Breast epithelium (tissue), 4 donors: ENCODE measurements at regions not wholly inside any gene's neighbourhood (a gene's known extent, or its start where the extent isn't known, plus 50 kb on each side); places are given as distances from the start of the nearest gene placed in this dataset.

ENCODE experiments used
- DNase-seq, 2 donors: peaks; one replicate each; pipeline ENCODE4 v3.0.0-alpha.2; 2019; ENCODE audit warnings: low spot score in 2 of 2
- H3K27ac ChIP-seq, 2 donors: fragments of 200-600 bp; sonication (generic) in 1 of 2; one replicate each; pipeline ENCODE4 v1.5.1; 2016 to 2019; ENCODE audit warnings: mild to moderate bottlenecking in 1 of 2
- H3K27me3 ChIP-seq, 2 donors: fragments of 200-600 bp; sonication (generic) in 1 of 2; one replicate each; pipeline versions ENCODE4 v1.5.1 to v1.6.0; 2017 to 2019; ENCODE audit warnings: control low read depth in 1 of 2, mild to moderate bottlenecking in 1 of 2
- H3K36me3 ChIP-seq: fragments of 200-600 bp; one replicate; pipeline ENCODE4 v1.5.1; 2019
- H3K4me1 ChIP-seq, 2 donors: fragments of 200-600 bp; sonication (generic); one replicate each; pipeline ENCODE4 v1.5.1; 2016 to 2019; ENCODE audit warnings: control low read depth in 1 of 2
- H3K4me3 ChIP-seq, 3 donors: fragments of 200-600 bp; sonication (generic); 1 replicate in 2 of 3; 2 replicates in 1 of 3; pipeline ENCODE4 v1.5.1; 2016 to 2019; ENCODE audit warnings: mild to moderate bottlenecking in 3 of 3, moderate library complexity in 2 of 3
- H3K9me3 ChIP-seq, 2 donors: fragments of 200-600 bp; sonication (generic) in 1 of 2; one replicate each; pipeline ENCODE4 v1.5.1; 2016 to 2019; ENCODE audit warnings: control low read depth in 1 of 2
- POLR2A ChIP-seq: fragments of 450-650 bp; IDR thresholded peaks from one replicate; pipeline ENCODE4 v1.6.1; 2016; ENCODE audit warnings: antibody characterized with exemption, mild to moderate bottlenecking, moderate library complexity
- POLR2AphosphoS5 ChIP-seq, 3 donors: sonication (generic); formaldehyde crosslinking; IDR thresholded peaks; one replicate each; pipeline ENCODE4 v1.6.1; 2017; ENCODE audit warnings: antibody characterized with exemption in 3 of 3
- intact Hi-C: fragments of 100-400 bp; cut with DNase I; formaldehyde crosslinking; loops from one replicate; pipeline ENCODE4 v1.15.1; 2023; ENCODE audit warnings: low total_unique reads
- TF ChIP-seq, protein P1 (sequence below), 3 donors: fragments of 450-650 bp; IDR thresholded peaks; one replicate each; pipeline ENCODE4 v1.5.1; 2016 to 2017; ENCODE audit warnings: antibody characterized with exemption in 3 of 3, mild to moderate bottlenecking in 3 of 3, moderate library complexity in 3 of 3

DNA sequence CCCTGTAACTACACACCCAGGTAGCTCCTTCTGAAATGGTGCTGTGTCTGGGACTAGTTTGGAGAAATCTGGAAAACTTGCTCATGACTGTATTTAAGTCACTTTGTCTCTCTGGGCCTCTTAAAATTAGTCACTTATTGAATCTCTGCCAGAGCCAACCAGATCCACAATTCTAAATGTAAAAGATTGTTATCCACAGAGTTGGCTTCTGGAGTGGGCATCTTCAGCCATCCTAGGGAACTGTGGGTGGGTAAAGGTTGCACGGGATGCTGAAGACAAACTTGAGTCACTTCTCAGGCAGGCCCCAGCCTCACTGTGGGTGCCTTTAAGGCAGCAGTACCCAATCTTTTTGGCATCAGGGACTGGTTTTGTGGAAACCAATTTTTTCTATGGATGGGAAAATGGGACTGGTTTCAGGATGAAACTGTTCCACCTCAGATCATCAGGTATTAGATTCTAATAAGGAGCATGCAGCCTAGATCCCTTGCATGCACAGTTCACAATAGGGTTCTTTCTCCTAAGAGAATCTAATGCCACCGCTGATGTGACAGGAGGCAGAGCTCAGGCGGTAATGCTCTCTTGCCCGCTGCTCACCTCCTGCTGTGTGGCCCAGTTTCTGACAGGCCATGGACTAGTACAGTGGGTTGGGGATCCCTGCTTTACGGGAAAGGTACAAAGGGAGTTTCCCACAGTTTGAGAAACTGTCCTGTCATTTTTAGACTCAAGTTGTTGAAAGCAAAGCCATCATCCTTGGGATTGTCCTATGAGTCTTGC lies 98.3 kb upstream of the SPRED2 start:
- Histone ChIP-seq H3K4me3 (no peak overlapping the region), H3K27ac (no peak overlapping the region), H3K36me3 (no peaks in the 10 kb centered on the region), H3K9me3 (no peaks in the 10 kb centered on the region), H3K27me3 (no peaks in the 10 kb centered on the region), H3K4me1 (no peaks in the 10 kb centered on the region)
- TF ChIP-seq, protein P1, sequence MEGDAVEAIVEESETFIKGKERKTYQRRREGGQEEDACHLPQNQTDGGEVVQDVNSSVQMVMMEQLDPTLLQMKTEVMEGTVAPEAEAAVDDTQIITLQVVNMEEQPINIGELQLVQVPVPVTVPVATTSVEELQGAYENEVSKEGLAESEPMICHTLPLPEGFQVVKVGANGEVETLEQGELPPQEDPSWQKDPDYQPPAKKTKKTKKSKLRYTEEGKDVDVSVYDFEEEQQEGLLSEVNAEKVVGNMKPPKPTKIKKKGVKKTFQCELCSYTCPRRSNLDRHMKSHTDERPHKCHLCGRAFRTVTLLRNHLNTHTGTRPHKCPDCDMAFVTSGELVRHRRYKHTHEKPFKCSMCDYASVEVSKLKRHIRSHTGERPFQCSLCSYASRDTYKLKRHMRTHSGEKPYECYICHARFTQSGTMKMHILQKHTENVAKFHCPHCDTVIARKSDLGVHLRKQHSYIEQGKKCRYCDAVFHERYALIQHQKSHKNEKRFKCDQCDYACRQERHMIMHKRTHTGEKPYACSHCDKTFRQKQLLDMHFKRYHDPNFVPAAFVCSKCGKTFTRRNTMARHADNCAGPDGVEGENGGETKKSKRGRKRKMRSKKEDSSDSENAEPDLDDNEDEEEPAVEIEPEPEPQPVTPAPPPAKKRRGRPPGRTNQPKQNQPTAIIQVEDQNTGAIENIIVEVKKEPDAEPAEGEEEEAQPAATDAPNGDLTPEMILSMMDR (IDR thresholded peaks at IDR 0.05): no peak
- no peak for TF ChIP-seq POLR2A
- TF ChIP-seq POLR2AphosphoS5 (IDR thresholded peaks at IDR 0.05): no peak
- intact Hi-C loops: no loop called here
- DNase-seq: no peak

GRCh38 chr2:65529419-65529818 lies 97.0 kb upstream of the SPRED2 start:
- intact Hi-C loops: no loop called here
- no peak overlapping the region for H3K4me3 ChIP-seq
- no peaks in the 10 kb centered on the region for H3K36me3 ChIP-seq
- H3K27me3 ChIP-seq: no peaks in the 10 kb centered on the region
- H3K4me1 ChIP-seq: no peaks in the 10 kb centered on the region
- no peak overlapping the region for H3K27ac ChIP-seq
- no peak for TF ChIP-seq POLR2AphosphoS5 (IDR thresholded peaks at IDR 0.05)
- no peak for DNase-seq
- no peaks in the 10 kb centered on the region for H3K9me3 ChIP-seq

GRCh38 chr2:65528241-65528574 lies 95.8 kb upstream of the SPRED2 start:
- no peaks in the 10 kb centered on the region for H3K27me3 ChIP-seq
- no peak for DNase-seq
- no peaks in the 10 kb centered on the region for H3K9me3 ChIP-seq
- TF ChIP-seq, protein P1 (IDR thresholded peaks at IDR 0.05): no peak
- TF ChIP-seq POLR2A (no peak), POLR2AphosphoS5 (IDR thresholded peaks at IDR 0.05) (no peak)
- H3K4me3 ChIP-seq: no peak overlapping the region
- no peak overlapping the region for H3K27ac ChIP-seq
- no peaks in the 10 kb centered on the region for H3K4me1 ChIP-seq
- intact Hi-C loops: no loop called here
- H3K36me3 ChIP-seq: no peaks in the 10 kb centered on the region

GRCh38 chr2:65527451-65528240 lies 95.2 kb upstream of the SPRED2 start:
- DNase-seq: no peak
- no peak overlapping the region for H3K4me3 ChIP-seq
- no peak overlapping the region for H3K27ac ChIP-seq
- no peaks in the 10 kb centered on the region for H3K9me3 ChIP-seq
- intact Hi-C loops: no loop called here
- H3K36me3 ChIP-seq: no peaks in the 10 kb centered on the region
- H3K4me1 ChIP-seq: no peaks in the 10 kb centered on the region
- no peak for TF ChIP-seq POLR2AphosphoS5 (IDR thresholded peaks at IDR 0.05)
- TF ChIP-seq POLR2A: no peak
- TF ChIP-seq, protein P1 (IDR thresholded peaks at IDR 0.05): no peak
- H3K27me3 ChIP-seq: no peaks in the 10 kb centered on the region

DNA sequence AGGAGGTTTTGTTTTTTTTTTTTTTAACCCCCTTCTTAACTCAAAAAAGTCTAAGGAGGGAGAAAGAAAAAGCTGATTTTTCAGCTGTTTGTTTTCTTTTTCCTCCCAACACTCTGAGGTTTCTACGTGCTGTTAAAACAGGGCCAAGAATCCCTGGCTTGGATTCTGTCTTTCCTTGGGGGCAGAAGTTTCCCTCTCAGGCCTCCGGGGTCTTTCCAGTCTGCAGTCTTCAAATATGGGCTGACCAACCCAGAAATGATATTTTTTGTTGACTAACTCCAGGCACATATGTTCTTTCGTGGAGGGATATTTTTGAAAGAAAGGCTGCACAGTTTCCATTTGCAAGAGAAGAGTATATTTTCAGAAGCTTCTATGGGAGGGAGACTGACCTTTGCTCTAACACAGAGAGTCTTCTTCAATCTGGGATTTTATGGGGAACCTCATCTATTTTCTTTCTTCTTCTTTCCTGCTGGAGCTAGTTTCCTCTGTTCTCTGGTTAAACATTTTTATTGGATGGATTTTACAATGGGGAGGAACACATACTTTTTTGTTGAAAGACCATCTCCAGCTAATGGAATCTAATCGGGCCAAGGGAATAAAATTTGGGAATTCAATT lies 93.3 kb upstream of the SPRED2 start:
- Histone ChIP-seq H3K27ac (no peak overlapping the region), H3K36me3 (no peaks in the 10 kb centered on the region), H3K9me3 (no peaks in the 10 kb centered on the region), H3K4me3 (no peak overlapping the region), H3K4me1 (no peaks in the 10 kb centered on the region), H3K27me3 (no peaks in the 10 kb centered on the region)
- intact Hi-C loops: no loop called here
- no peak for DNase-seq
- TF ChIP-seq, protein P1 (IDR thresholded peaks at IDR 0.05): no peak
- no peak for TF ChIP-seq POLR2AphosphoS5 (IDR thresholded peaks at IDR 0.05)
- no peak for TF ChIP-seq POLR2A
